Occipital lobe (tissue), 1 donor: ENCODE measurements at regions not wholly inside any gene's neighbourhood (a gene's known extent, or its start where the extent isn't known, plus 50 kb on each side); places are given as distances from the start of the nearest gene placed in this dataset.
"Not testable (repeated sequence)": the region's sequence is repeated elsewhere in the genome, so short reads cannot be mapped to it uniquely, and the experiment has no call there.

Experiments
- DNase-seq: peaks from one replicate; lab custom pipeline; 2025; lab: John Stamatoyannopoulos, UW

DNA sequence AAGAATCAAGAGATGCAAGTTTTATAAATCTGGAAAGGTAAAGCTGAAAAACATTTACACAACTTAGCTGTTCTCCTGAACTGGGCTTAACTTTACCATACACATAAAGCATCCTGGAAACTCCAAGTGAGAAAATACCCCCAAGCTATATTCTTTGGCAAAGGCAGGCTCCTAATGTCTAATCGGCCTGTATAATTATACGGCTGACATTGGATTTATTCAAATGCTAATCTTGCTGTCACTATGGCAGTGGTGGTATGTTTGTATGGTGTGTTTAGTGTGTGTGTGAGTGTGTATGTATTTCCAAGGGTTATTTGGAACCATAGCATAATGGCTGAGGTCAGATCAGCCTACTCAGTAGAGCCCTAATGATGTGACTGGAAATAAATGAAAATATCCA lies 1031.8 kb upstream of the ZEB2 start:
- no peak for DNase-seq

DNA sequence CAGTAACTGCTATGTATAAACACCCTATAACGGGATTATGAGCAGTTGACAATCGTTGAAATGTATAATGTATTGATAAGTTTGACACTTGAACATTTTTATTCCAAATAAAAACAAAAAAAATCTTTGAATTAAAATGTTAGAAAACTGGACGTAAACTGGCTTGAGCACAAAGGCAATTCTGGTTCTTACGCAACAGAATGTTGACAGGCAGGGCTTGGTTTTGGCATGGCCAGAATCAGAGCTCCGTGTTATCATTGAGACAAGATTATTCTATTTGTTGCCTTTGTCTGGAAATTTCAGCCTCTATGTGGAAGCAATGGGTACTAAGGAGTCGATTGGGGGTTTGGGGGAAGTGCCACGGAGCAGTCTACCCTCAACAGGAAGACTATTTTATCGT lies 1028.6 kb upstream of the ZEB2 start:
- no peak for DNase-seq

DNA sequence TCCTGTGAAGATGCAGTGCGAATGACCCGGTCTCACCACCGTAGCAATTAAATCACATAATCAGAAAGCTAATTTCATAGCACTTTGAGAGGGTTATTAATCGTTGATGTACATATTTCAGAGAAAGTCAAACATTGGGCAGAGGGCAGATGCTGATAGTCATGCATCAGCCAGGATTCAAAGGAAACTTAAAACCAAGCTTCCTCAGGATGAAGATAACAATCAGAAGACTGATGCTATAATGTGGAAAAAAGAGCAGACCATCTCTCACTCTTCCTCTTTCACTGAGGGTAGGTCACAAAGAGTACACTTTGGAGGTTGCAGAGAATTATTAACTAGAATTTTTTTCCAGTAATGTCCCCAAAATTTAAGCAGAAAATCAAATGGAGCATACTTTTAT lies 1027.7 kb upstream of the ZEB2 start:
- no peak for DNase-seq

DNA sequence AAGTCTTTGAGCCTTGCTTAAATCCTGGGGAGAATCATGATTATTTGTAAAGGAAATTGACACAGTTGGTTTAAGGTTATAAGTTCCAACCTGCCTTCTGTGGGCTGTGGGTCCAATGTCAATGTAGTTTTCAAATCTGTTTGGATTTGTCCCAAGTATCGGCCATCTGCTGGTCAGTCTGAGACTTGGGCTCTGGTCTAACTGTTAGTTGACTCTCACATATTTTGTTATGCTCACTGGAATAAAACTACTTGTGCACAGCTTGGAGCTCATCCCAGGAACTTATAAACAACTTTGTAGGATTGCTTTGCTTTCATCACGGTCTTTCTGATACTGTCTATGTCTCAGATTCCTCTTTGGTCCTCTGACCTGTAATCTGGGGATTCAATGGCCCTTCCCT lies 1026.2 kb upstream of the ZEB2 start:
- no peak for DNase-seq

DNA sequence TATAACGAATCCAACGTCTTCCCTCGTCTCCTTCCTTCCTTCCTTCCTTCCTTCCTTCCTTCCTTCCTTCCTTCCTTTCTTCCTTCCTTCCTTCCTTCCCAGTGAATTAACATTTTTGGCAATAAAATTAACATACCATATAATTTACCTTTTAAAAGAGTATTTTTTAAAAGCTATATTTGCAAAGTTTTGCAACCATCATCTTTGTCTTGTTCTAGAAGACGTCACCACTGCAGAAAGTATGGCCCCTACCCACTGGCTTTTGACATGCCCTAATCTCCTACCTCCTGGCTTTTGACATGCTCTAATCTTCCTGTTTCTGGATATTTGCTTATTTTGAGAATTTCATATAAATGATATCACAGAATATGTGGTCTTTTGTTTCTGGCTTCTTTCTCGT lies 1023.9 kb upstream of the ZEB2 start:
- no peak for DNase-seq

DNA sequence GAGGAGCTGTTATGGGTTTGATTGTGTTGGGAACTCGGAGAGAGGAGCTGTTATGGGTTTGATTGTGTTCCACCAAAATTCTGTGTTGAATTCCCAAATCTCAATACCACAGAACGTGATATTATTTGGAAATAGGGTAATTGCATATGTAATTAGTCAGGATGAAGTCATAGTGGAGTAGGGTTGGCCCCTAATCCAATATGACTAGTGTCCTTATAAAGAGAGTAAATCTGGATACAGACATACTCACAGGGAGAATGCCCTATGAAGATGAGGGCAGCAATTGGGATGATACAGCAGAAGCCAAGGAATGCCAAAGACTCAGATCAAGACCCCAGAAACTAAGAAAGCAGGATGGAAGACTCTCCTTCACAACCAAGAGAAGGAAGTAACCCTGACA lies 1023.2 kb upstream of the ZEB2 start:
- no peak for DNase-seq

DNA sequence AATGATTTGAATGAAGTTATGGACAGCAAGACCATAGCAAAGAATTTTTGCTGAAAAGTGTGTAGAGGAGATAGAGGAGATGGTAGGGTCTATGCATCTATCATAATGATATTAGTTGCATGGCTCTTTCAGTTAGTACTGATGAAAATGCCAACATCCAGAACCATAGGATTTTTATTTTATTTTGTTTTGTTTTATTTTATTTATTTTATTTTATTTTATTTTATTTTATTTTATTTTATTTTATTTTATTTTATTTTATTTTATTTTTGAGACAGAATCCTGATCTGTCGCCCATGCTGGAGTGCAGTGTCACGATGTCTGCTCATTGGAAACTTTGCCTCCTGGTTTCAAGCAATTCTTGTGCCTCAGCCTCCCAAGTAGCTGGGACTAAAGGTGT lies 1021.1 kb upstream of the ZEB2 start:
- DNase-seq, result no peak

DNA sequence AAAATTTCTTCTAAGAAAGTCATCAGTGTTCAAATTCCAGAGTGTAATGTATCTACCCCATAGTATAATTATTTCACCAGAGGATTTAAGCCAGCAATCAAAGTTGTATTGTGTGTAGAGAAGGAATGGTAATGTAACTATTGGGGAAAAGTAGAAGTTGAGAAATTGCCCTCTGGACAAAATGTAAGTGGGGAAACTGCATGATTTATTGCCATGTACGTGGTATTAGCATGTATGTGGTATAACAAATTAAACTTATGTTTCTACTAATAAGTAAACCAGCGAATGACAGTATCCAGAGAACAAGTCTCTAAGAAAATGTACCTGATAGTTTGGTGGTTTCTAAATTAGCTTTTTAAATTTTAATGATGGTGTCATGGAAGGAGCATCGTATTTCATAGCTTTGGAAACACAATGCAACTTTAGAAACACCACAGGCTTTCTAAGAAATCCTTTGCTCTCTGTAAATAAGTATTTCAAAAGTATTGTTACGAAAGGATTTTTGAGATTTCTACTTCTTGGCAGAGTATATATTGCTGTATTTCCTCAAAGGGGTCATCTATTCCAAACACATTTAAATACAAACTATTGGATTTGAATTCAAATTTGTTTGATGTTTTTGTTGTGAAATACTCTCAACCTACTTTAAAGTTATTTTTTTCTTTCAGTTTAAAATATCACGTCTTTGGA lies 1018.9 kb upstream of the ZEB2 start:
- no peak for DNase-seq

DNA sequence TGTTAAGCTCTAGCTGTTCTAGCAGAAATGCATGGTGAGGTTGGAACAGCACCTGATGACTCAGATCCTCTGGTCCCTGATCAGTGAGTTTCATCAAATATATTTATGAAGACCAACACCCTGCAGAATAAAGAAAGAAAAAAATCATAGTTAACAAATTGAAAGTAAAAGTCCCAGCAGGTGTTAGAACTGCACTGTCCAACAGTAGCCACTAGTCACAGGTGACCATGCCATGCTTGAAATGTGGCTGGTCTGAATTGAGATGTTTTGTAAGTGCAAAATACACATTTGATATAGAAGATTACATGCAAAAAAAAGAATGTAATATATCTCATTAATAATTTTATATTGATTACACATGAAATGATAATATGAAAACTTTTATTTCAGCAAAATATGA lies 1010.7 kb upstream of the ZEB2 start:
- no peak for DNase-seq

DNA sequence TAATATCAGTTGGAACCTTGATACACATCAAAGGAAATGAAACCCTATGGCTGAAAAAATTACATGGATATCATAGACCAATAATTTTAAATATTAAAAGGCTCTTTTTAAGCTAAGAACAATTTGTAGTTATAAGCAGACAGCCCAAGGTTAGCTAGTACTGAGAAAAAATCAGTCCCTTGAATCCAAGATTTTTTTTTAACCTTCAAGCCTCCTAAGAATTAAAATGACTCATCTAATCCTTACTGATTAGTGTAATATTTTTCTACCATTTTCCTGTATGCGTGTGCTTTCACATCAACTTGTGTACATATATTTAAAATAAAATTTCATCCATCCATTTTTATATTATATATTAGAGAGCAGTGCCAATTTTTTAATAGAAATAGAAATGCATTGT lies 1004.9 kb upstream of the ZEB2 start:
- DNase-seq, result no peak

DNA sequence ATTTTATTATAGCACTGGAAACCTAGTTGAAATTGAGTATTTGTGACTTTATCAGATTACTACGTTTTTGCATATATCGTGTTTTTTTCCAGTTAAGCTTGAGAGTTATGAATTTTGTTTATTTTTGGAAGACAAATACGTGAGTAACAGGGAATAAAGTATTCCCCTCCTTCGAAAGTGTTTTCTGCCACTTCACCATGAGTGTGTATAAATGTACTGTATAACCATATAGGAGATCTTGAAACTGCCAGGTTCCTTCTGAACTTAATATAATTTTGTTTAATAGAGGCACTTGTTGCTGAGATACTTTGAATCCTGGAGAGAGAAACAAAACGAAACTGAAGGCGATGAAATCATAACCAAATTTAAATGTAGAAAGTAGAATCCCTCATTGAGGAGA lies 1004.4 kb upstream of the ZEB2 start:
- no peak for DNase-seq

DNA sequence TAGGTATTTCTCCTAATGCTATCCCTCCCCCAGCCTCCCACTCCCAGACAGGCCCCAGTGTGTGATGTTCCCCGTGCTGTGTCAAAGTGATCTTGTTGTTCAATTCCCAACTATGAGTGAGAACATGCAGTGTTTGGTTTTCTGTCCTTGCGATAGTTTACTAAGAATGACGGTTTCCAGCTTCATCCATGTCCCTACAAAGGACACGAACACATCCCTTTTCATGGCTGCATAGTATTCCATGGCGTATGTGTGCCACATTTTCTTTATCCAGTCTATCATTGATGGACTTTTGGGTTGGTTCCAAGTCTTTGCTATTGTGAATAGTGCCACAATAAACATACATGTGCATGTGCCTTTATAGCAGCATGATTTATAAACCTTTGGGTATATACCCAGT lies 999.3 kb upstream of the ZEB2 start:
- not testable (repeated sequence) for DNase-seq

DNA sequence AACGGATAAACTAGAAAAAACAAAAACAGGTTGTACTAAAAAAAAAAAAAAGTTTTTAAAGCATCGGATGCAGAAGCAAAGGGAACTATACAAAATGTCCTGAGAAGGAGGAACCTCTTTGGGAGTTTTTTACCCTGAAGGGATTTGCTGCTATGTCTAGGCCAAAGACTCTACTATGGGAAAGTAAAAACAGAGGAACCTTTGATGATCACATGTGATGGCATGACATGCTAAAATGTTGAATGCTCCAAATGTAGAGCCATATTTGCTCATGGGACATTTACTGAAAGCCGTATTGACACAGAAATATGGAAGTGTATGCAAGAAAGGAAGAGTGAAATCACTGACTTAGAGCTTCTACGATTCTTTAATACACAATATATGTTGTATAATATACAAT lies 992.0 kb upstream of the ZEB2 start:
- DNase-seq, result no peak

DNA sequence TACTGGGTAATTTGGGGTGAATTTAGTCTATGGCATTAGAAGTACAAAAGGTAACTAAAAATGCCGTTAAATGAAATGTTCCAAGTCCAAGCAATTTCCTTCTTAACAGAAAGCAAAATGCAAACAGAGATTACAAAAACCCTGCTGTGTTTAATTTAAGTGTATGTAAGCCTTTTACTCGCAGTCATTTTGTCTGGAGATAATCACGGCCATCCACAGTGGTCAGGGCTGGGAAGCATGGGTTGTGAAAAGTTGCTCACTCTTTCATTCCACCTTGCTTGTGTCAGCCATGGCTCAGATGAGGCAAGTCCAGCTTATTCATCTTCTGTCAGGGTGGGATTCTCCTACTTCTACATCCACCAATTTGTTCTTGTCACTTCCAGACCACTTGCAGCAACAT lies 983.6 kb upstream of the ZEB2 start:
- no peak for DNase-seq

DNA sequence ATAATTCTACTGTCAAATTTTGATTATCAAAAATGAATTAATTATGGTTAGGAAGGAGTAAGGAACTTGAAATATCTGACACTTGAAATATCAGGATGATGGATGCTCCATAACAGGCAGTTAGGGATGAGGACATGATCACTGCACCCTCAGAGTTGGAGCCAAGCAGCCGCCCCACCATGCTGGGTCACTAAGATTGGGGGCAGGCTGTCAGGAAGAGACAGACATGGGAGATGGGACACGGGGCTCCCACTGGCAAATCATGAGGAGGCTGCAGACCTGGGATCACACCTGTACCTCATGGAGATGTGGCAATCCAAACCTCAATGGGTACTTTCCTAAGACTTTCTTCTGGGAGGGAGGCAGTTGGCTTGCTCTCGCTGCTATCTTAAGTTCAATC lies 982.0 kb upstream of the ZEB2 start:
- DNase-seq, result no peak

DNA sequence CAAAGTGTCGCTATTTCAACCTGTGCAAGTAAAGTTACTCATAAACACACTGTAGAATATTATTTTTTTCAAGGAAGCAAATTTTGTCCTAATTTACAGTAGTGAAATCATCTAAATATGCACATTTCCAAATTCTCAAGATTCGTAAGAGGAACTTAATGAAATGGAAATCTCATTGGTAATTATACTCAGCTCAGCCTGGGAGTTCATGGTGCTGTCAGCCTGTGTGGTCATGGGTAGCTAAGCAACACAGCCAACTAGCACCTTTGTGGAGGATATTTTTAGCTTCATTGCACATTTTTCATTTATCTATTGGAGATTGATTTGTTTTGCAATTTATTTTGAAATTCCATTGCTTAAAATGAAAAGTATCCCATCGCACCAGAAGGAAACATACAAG lies 975.7 kb upstream of the ZEB2 start:
- no peak for DNase-seq

DNA sequence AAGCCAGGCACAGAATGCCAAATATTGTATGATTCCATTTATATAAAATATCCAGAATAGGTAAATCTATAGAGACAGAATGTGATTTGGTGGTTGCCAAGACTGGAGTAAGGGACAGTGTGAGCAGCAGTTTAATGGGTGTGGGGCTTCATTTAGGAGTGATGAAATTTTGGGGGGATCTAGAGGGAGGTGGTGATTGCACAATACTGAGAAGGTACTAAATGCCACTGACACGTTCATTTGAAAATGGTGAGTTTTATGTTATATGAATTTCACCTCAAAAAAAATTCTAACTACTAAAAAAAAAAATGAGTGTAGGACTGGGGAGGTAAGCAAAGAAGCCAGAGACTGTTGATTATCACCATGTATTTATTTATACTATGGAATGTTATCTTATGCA lies 974.5 kb upstream of the ZEB2 start:
- no peak for DNase-seq

DNA sequence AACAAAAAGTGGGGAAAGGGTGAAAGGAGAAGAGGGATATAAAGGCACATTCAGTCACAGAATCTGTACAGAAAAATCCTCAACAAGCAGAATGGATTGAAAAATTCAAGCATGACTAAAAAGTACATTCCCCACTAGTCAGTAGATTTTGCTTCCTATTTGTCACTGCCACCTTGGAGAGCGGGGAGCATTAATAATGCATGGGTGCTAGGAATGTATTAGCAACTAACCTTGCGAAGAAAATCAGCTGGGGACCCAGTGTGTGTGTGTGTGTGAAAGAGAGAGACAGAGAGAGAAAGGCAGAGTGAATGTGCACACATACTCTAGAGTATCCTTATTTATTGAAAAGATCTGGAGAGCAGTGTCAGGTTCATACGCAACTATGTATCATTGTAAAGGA lies 968.7 kb upstream of the ZEB2 start:
- DNase-seq, result no peak

DNA sequence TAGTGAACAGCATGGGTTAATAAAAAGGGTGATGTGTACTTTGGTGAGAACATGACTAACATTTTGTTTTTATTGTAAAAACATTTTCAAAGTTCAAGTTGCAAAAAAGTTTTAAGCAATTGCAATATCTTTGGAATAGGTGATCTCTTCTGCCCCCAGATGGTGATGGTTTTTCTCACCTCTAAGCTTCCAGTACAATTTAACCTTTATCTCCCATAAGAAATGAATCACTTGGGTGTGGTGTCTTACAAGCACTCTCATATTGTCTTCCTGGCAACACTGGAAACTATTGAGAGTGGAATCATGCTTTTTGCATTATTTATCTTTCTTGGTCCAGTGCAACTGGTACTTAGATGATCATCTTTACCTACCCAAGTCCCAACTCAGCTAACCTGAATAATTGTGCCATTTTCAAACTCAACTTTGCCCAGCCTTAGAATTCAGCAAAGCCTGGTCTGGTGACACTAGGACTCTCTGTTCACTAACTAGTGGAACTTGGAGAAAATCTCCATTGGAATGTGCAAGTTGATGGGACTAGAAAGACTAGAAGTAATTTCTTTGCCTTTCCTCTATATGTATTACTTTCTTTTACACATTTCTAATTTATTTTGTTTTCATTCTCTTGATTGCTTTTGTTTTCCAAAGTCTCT lies 964.7 kb upstream of the ZEB2 start:
- no peak for DNase-seq

DNA sequence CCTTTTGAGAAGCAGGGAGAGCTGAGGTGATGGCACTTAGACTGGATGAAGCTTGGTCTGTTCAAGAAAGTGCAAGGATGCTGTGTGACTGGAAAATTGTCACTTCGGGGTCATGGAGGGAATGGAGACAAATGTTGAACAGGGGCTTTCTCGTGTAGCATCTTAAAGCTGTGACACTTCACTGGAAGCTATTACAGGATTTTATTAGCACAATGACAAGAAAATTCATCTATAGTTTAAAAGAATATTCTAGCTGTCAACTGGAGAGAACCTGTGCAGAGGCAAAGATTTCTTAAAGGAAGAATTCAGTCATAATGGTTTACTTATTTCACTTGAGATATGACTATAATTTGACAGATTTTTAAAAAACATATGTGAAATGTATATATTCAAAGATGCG lies 963.9 kb upstream of the ZEB2 start:
- DNase-seq, result no peak

DNA sequence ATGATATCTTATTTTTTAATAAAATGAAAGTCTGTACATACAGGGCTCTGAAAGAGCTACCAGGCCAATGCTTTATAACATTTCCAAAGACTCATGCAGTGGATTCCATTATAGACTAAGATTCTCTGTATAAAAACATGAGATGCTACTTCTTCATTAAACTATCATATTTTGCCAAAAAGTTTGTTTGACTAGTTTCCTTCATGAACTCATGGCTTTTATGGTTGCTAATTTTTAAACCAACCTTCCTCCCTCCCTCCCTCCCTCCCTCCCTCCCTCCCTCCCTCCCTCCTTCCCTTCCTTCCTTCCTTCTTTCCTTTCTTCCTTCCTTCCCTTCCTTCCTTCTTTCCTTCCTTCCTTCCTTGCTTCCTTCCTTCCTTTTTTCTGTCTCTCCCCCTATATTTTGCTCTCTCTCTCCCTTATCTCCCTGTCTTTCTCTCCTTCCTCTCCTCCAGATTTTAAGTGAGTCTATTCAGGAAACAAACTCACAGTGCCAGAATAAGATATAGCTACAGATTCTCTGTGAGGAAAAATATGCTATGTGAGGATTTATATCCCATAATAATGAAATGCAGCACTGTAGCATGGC lies 961.5 kb upstream of the ZEB2 start:
- no peak for DNase-seq

DNA sequence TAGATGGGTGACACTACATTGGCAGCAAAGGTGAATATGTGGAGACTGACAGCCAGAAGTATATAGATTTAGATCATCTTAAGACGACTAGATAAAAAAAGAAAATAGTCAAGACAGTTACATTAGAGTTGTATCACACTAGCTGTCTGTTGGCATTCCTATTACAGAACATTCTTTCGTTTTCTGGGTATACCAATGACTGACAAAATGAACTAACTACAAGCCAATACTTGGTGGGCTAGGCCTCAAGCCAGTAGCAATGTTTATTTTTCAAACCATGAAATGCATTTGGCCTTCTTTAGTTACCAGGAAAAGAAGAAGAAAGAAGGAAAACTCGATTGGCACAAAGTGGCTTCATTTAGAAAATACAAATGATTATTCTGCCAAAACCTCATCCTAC lies 944.9 kb upstream of the ZEB2 start:
- no peak for DNase-seq

DNA sequence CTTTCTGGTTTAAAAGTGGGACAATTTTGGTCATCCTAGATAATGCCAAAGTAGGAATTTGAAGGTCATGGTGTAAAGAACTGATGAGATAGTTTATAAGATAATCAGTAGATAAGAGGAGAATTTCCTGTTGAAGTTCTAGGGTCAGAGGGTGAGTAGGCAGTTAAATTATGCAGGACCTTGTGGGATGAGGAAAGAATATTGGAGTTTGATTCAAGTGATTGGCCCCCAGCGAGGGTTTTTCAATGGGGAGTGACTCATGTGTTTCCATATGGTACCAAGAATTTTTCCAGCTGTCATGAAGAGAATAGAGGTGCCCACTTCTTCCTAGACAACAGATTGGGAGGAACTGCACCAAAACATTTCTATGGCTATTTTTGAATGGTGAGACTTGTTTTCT lies 940.2 kb upstream of the ZEB2 start:
- no peak for DNase-seq
